HG03025 (cell line): ENCODE measurements at regions not wholly inside any gene's neighbourhood (a gene's known extent, or its start where the extent isn't known, plus 50 kb on each side); places are given as distances from the start of the nearest gene placed in this dataset.

Experiments used
- ATAC-seq: cut with Tn5 transposase; IDR thresholded peaks from one replicate; pipeline ENCODE4 v1.9.1; 2021; ENCODE audit warnings: mild to moderate bottlenecking, moderate library complexity; ENCODE audit not compliant: unreplicated experiment, low FRiP score

- no peak for ATAC-seq
Observed at GRCh38 chr11:112354364-112354763, 93.7 kb upstream of the PLET1 start.

DNA sequence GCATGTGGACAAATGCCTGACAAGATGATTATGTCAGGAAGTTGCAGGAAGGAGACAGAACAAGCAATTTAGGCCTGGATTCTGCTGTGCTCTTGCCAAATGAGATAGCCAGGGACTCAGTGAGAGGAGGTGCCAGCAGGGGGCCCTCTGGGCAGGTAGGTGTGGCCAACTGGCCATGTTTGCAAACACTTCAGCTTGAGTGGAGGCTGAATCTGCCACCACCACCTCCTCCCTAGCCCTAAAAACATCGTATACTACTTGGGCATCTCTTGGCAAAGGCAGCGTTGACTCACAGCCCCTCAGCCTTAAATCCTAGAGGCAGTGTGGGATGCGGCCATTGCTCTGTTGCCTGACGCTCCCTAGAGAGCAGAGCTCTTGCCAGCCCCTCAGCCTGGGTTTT is 95.1 kb upstream of the PLET1 start:
- no peak for ATAC-seq

GRCh38 chr11:112357488-112357887 is 96.8 kb upstream of the PLET1 start:
- no peak for ATAC-seq

DNA sequence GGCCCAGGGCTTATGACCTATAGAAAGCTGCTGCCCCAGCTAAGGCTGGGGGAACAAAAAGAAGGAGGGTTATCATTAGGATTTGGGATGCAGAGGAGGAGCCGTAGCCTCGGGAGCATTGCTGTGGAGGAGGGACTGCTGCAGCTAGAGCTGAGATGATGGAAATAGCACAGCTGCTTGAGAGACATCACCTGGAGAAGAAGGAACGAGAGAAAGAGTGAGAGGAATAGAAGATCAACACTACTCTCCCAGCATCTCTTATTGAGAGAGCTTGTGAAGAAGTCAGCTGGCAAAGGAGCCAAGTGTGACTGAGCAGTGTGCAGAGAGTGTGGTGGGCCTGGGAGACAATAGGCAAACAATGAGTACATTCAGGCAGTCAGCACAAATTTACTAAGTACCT is 100.7 kb upstream of the PLET1 start:
- ATAC-seq: no peak

DNA sequence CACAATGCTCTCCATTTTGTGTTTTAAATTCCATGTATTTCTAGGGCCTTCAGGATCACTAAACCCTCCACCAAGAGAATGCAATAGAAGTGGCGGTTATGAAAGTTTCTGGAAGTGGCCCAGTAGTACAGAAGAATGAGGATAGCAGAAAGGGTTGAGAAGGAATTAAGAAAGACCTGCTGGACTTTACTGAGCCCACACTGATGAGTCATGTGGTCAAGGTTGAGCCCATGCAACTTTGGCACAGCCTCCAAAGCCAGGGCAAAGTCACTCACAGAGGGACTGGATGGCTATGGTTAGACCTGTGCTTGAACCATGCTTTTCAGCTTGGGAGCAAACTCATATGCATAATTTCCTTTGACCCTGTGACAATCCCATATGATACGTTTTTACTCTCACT is 102.9 kb upstream of the PLET1 start:
- no peak for ATAC-seq

GRCh38 chr11:112364962-112365481 is 104.4 kb upstream of the PLET1 start:
- no peak for ATAC-seq

DNA sequence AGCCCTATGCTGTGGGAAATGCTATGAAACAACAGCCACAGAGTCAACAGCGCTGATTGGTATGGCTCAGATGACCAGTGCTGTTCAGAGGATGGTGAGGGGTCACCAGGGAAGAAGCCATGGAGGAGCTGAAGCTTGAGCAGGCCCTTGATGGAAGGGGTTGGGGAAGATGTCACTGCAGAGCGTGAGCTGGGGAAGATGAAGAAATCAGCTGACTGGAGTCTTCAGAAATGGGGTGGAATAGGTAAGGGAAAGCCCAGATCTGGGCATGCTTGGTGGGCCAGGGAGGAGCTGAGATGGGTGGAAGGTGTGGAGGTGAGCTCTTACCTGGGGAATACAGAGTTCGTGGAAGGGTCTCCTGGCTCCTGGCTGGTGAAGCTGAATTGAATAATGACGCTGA is 105.4 kb upstream of the PLET1 start:
- no peak for ATAC-seq

GRCh38 chr11:112366777-112367176 is 106.1 kb upstream of the PLET1 start:
- ATAC-seq: no peak

GRCh38 chr11:112367461-112367860 is 106.8 kb upstream of the PLET1 start:
- ATAC-seq: no peak

- ATAC-seq: no peak
Observed at GRCh38 chr11:112367895-112368294, 107.2 kb upstream of the PLET1 start.

GRCh38 chr11:112368381-112368780 is 107.7 kb upstream of the PLET1 start:
- no peak for ATAC-seq

- ATAC-seq: no peak
Observed at GRCh38 chr11:112369374-112369773, 108.7 kb upstream of the PLET1 start.

DNA sequence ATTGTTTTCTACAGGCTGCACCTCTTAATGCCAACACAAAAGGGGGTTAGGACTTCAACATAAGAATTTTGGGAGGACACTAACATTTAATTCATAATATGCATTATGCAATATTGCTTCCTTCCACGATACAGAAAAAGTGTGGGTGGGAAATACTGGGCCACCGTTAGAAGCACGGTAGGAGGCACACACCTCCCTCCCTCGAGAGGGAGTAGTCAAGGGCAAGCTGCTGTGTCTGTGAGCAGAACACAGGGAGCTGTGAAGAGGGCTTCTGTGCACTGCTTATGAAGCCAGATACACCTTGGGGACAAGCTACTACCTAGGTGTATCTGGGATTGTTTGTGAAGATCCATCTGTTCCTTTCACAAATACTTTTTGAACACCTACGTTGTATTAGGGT is 109.3 kb upstream of the PLET1 start:
- no peak for ATAC-seq

- no peak for ATAC-seq
Observed at GRCh38 chr11:112374486-112375140, 114.0 kb upstream of the PLET1 start.

DNA sequence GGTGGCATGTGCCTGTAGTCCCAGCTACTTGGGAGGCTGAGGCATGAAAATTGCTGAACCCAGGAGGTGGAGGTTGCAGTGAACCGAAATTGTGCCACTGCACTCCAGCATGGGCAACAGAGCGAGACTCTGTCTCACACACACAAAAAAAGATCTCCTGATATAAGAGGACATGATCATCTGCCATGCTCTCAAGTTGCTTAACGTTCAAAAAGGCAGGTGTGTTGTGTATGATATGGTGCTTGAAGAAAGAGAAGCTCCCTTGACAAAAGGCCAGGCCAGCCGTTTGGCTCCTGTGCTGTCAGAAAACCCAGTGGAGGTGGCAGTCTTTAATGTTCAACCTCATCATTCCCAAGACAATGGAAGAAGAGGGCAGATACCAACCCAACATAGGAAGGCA is 117.3 kb upstream of the PLET1 start:
- no peak for ATAC-seq

DNA sequence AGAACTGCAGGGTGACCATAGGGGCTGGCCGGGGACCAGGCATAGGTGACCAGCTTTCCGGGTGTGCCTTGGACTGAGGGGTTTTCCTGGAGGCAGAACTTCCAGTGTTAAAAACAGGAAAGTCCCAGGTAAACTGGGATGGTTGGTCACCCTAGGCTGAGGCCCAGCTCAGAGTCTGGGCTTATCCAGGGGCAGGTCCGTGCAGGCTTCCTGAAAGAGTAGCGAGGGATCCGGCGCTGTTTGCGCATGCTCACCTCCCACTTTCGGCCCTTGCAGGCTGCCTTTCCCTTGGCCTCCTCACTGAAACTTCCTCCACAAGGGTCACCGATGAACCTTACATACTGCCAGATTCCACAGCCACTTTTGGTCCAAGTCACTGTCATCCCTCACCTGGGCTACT is 119.8 kb upstream of the PLET1 start:
- ATAC-seq: no peak

DNA sequence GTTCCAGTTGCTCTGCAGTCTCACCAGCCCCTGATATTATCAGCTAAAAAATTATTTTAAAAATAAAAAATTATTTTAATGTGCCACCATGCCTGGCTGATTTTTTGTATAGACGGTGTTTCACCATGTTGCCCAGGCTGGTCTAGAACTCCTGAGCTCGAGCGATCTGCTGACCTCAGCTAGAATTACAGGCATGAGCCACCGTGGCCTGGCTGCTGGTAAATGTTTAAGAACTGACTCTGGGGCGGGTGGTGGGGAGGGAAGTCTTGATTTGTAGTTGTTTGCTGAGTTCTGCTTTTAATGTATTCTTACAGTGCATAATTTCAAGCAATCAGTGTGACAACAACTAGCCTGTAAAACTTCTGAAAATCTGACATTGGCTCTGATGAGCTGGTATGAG is 120.9 kb upstream of the PLET1 start:
- no peak for ATAC-seq

- ATAC-seq: no peak
Observed at GRCh38 chr11:112382561-112382960, 121.9 kb upstream of the PLET1 start.

DNA sequence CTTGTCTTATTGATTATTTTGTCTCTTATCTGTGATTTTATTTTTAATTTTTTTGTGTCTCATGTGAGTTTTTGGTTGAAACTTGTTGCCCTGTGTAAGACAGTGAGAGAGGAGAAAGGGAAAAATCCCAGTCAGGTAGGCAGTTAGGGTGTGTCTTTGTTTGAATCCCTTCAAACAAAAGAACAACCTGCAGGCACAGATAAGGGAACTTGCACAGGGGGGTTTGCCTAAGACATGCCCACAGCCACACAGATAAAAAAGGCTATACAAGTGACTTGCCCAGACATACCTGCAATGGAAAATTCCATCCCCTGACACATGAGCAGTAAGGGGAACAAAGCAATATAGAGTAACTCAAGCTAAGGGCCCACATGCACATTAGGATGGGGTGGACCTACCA is 127.8 kb upstream of the PLET1 start:
- ATAC-seq: no peak

DNA sequence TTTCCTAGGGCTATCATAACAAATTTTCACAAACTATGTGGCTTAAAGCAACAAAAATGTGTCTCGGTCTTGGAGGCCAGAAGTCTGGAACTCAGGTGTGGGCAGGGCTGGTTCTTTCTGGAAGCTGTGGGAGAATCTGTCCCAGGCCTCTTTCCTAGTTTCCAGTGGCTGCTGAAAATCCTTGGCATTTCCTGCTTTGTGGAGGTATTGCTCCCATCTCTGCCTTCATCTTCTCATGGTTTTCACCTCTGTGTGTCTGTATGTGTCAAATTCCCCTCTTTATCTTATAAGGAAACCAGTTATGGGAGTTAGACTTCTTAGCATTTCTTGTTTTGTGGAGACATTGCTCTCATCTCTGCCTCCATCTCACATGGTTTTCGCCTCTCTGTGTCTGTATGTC is 130.4 kb upstream of the PLET1 start:
- no peak for ATAC-seq

GRCh38 chr11:112392904-112393303 is 132.2 kb upstream of the PLET1 start:
- no peak for ATAC-seq

DNA sequence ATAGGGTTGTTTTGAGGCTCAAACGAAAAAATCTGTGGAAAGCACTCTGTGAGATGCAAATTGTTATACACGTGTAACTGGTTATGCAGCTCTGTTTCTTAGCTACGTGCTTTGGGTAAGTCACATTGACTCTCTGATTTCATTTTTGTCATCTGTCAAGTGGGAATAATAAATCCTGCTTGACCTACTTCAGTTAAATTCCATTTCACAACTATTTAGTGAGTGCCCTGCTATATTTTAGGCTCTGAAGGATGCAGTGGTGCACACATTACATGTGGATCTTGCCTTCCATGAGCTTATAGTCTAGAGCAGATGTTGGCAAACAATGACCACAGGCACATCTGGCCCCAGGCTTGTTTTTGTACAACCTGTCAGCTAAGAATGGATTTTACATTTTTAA is 133.6 kb upstream of the PLET1 start:
- ATAC-seq: no peak

GRCh38 chr11:112396076-112396475 is 135.4 kb upstream of the PLET1 start:
- ATAC-seq: no peak
